SKM-1 treated with dmso at 0.1 percent for 144 hours (cell line): ENCODE measurements at regions not wholly inside any gene's neighbourhood (a gene's known extent, or its start where the extent isn't known, plus 50 kb on each side); places are given as distances from the start of the nearest gene placed in this dataset.

Experiments used
- DNase-seq: peaks from one replicate; lab custom pipeline; 2025; ENCODE audit not compliant: unreplicated experiment; lab: John Stamatoyannopoulos, UW

DNA sequence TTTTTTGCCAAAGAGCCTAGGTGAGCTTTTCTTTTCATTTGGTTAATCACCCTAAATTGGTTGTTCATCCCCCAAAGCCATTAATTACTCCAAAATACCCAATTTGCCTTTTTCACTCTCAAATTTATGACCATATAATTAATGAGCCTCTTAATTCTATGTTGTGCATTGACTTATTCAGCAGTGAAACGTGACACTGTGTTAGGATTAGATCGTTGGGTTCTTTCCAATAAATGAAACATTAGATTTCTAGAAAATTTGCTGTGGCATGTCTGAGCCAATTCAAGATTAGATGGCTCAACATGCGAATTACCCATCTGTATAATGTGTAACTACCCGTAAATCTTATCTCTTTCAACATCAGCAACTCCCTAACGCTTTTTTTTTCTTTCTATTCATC, 273.4 kb downstream of the BMP4 start:
- DNase-seq, result no peak

DNA sequence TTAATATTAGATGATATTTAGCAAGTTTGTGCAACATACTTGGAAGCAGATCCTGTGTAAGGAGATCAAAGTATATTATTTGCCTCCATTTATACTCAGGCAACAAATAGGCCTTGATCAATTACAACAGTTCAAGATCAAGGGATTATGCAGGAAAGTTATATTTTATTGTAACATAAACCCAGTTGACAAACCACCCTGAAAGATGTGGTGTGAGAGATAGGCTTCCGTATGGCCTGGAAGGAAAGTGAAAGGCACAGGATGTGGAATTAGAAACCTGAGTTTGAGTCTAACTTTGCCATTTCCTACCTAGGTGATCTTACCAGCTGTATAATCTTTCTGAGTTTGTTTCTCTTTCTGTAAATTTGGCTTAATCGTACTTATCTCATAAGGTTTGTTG, 284.1 kb downstream of the BMP4 start:
- no peak for DNase-seq

DNA sequence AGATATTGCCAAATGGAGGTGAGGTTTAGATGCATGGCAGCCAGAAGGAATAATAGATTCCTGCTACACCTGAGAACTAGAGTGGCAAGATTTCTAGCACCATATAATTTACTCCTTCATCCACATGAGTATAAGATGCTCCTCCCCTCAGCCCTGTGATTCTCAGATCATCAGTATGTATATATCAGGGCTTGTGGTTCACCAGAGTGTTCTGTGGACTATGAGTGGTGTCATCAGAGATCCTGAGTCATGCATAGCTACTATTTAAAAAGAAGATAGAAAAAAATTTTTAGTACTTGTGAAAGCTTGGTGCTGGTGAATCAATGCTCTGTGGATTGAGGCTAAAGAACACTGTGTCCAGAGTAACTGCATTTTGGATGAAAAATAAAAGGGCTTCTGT, 285.9 kb downstream of the BMP4 start:
- DNase-seq, result no peak

DNA sequence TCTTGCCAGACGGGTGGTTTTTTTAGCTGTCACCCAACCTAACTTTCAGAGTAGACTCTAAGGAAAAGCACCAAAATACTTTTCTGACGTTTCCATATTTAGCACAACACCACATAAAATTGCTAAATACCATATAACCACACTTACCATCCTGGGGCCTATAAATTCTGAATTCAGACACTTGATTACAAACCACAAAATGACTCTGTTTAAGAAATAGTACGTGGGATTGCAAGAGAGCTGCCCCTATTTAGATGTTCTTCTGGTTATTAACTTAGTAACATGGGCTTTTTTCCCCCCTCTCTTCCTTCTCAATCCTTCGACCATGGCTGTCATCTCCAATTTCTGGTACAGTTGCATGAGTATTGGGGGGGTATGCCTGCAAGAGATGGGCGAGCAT, 287.7 kb downstream of the BMP4 start:
- no peak for DNase-seq

DNA sequence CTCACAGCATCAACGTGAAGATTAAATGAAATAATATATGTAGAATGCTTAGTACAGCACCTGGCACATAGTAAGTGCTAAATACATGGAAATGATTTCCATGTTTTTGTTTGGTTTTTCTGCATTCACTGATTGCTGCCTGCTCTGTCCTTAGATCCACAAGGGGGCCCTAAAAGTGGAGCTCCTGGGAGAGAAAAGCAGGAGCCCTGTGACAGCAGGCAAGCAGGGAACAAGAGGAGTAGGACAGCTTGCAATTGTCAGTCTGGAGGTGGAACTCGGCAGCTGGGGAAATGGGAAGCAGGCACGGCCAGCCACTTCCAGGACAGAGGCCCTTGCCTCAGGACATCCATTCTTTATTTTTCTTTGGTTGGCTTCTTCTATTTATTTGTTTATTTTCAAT, 292.9 kb downstream of the BMP4 start:
- DNase-seq, result no peak

DNA sequence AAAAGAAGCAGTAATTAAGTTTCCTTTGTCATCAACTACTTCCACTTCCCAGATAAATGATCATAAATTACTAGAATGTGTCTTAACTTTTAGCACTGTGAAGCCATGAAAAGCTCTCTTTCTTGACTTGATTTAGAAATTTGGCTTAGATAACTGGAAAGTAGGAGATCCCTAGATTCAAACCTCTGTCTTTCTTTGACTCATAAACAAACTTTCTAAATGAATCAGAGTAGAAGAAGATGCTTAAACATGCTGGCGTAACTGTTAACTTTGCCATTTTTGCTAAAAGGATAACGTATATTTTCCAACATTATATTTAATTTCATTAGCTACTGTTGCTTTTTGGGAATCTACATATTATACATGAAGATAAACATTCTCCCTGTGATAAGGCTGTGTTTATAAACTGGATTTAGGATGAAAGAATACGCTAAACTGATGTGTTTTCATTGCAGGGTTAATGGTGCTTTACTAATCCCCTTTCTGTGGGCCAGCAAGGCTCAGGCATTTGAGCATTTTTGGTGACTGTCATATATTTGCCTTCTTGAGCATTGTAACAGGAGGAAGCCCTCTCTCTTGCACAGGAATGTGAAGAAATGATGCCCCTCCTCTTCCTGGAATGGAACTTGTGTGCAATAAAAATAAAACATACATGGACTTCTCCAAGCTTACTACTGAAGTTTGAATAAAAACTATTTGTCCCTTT, 301.4 kb downstream of the BMP4 start:
- DNase-seq, result no peak

DNA sequence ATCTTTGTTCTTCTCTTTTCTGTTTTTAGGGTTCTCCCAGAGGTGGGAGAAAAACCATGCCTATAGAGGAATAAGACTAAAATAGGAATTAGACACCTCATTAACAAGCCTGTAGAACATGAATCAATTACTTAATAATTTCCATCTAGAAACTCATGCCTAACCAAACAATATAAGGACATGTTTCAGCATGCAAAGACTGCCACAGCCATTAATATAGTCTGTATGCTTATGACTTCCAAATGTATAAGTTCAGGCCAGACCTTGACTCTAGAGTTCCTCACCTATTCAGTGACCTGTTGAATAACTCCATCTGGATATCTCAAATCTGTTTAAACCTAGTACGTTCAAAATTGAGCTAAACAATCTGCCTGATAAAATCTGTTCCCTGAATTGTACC, 304.6 kb downstream of the BMP4 start:
- DNase-seq, result no peak

DNA sequence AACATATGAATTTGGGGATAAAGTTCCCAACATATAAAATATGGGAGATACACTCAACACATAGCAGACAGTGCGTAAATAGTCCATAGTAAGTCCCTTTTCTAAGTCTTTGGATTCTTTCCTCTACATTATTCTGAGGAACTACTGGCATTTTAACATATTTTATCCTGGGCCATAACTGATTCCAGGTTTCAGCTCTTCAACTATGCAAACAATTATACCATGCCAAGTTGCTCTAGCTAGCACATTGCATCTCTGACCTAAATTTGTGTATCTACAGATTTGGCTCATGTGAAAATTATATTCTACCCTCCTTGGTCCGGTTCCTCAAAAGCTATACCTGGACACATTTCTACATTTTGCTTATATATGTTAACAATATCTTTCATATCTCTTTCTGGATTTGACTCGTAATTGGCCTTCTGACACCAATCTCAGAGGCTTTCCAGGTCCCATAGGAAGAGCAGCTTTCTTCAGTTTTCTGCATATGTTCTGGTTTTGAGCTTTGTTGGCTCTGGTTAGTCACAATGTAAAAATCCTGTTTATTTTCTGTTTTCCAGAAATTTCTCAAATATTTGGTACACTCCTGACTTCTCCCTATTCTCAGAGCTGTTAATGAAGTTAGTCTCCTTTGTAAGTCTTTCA, 305.4 kb downstream of the BMP4 start:
- DNase-seq, result no peak

DNA sequence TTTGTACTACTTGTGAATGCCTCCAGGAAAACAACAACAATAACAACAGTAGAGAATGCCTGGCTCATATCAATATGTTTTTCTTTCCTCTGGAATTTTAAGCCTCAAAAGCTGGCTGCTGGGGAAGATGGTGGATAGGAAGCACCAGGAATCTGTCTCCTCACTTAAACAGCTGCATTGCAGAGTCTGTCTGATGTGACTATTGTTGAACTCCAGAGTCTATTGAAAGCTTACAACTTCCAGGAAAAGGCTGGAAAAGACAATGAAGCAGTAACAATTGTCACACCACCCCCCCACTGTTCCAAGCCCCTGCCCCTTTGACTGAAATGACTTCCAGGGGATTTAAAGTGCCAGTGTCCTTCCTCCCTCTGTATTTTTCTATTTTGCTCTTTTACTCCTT, 309.7 kb downstream of the BMP4 start:
- no peak for DNase-seq

DNA sequence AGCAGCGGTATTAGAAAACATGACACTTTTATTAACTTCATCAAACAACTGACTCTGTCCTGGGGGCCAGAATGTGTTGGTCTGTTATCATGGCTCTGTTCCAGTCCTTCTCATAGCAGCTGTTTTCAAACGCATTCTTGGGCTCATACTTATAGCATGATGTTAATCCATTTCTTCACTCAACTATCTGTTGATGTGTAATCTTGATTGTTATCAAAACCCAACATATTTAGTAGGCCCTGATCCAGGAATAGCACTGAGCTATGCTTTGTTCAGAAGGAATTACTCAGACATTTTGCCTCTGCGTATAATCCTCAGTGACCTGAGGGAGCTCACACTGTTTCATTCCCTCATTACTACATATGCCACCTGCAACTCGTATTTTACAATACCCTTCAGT, 315.9 kb downstream of the BMP4 start:
- DNase-seq, result no peak

DNA sequence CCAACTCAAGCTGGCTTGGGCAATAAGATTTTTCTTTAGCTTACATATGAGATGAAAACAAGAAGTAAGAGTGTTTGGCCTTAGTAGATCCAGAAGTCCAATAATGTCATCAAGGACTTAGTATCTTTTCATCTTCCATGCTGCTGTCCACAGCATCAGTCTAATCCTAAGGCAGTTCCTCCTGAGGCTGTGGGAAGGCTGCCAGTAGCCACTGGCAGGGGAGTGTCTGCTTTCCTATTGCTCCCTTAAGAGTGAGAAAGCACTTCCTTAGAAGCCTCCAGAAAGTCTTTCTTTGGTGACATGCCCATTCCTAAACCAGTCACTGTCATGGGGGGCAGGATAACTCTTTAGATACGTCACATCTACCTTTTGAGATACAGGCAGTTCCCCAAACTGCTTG, 317.7 kb downstream of the BMP4 start:
- no peak for DNase-seq

DNA sequence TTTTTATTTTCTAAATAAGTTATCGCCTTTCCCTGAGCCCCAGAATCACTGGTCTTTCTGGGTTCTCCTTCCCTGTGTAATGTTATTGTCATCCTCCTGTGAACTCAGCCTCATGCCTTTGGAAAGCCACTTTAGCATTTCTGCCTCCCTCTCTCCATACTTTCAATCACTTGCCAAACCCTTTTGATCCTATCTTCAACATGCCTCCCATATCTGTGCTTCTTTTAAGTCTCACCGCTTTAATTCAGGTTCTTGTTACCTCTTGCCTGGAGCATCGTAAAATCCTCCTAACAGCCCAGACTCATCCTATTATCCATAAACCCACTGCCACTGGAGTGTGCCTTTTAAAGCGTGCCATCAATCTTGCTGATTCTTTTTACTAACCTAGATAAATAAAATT, 321.8 kb downstream of the BMP4 start:
- DNase-seq, result no peak

DNA sequence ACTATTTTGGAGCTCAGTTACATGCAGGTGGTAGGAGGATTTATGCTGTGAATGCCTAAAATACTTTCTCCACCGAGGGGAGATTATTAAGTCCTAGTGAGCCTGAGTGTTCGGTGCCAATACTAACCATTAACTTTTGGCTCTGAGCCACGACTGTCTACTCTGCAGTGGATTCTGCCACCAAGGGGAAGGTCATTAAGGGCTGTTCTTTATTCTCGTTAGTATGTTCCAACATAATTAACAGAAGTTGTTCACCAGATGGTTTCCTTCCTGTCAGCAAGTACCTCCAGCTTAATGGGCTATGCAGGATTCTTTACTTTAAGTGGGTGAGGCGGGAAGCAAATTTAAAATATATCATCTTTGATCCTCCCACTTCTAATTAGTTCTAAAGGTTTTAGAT, 326.3 kb downstream of the BMP4 start:
- no peak for DNase-seq

DNA sequence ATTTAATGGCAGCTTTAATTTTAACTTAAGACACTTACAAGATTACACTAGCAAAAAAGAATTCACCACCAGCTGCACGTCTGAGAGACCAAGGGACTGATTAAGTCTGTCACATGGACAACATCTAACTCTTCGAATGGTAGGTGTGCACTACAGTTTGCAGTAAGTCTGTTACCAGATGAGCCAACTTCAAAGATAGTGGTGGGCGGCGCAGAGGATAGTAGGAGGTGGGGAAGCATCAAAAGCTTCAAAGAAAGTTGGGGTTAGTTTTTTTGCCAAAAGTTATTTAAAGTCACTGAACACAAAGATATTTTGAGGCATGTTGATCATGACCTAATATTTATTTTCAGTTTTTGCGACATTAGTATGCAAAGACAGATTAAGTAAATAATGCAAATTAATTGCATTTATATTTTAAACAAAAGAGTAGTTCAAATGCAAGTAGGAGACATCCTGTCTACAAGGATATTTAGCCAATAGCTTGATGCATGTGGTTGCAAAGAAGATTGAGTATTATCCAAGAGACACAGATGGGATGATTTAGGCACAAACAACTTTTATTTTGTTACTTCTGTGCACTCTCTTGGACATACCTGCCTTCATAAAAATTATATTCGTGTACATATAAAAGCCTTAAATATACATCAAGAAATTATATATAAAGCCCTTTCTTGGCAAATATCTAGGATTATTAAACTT, 327.7 kb downstream of the BMP4 start:
- DNase-seq, result no peak

DNA sequence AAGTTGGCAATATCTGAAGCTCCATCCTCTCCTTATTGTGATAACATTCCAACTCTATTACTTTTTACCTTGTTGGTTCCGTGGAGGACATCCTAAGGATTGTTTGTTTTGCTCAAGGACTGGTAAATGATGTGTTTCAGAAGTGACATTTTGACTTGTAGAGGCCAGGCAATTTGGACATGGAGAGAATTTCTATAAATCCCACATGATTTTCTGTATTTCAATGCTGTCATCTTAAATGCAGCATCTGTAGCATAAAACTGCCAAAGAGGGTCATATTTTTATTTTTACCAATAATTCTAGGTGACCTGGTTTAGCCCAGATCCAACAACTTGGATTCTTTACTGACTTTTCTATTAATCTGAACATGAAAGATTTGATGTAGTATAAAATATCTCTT, 328.4 kb downstream of the BMP4 start:
- DNase-seq, result no peak

DNA sequence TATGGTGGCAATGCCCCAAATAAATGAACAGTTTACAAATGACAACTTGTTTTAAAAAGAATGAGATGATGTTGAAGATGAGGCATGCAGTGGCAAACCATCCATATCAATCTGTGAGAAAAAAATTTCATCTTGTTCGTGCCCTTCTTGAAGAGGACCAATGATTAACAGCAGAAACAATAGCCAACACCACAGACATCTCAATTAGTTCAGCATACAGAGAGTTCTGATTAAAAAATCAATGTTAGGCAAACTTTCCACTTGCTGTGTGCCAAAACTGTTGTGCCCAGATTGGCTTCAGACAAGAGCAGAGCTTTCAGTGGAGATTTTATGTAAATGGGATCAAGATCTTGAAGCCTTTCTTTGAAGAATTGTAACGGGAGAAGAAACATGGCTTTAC, 329.9 kb downstream of the BMP4 start:
- no peak for DNase-seq

DNA sequence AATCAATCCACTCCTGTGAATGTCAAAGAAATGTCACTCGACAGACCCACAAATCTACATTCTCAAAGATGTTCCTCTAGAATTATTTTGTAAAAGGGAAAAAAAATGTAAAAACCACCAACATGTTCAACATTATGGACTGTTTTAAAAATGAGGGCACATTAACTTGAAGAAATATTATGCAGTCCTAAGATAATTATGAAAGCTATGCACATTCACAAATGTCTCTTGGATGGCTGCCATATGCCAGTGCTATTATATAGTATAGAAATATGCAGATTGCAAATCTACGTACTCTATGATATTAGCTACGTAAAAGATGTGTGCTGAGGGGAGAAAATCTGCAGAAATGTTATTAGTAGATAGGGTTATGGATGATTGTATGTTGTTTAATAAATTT, 334.2 kb downstream of the BMP4 start:
- no peak for DNase-seq

DNA sequence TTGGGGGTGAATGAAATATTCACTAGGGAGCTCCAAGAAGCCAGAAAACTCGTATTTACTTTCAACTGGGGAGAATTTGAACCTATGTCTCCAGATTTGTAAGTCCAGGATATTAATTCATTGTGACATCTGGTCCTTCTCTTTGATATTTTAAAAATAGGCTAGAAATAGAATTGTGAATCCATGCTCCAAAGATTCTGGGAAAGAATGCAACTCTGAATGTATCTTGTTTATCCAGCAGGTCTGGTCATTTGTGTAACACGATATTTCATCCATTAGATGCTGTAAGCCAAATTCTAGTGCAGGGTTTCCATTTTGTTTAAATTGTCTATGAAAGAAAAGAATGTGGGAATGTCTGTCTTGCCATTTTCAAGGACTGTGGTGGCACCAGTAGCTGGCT, 334.7 kb downstream of the BMP4 start:
- no peak for DNase-seq

DNA sequence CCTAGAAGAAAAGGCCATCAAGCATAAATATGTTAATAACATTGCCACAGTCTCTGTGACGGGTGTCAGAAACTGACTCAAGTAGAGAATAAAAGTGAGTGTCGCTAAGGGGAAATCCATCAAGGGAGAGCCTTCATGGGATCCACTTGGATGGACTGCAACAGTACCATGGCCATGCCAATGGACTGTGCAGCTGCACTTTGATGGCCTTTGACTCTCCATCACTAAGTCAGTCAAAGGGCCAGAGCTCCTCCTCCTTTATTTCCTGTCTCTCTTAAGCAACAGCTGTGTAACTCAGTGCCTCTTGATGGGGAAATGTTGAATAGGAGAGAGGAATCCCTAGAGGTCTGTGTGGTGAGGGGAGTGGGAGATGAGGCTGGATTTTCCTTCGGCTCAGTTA, 335.2 kb downstream of the BMP4 start:
- no peak for DNase-seq

DNA sequence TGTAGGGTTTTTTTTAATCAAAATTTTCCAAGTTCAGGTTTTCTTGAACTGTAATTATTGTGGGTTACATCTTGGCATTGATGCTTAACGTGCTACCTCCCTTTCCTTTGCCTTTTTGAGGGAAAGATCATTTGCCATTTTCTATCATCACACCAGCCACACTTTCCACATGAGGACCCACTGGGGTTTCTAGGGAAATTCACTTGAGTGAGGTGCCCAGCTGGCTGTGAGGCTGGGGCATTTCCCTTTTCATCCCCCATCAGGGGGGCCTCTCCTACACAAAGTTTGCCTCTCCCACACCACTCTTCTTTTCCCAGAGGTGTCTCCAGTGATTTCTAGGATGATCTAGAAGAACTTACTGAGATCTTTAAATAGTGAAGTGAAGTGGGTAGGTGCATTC, 335.7 kb downstream of the BMP4 start:
- no peak for DNase-seq

DNA sequence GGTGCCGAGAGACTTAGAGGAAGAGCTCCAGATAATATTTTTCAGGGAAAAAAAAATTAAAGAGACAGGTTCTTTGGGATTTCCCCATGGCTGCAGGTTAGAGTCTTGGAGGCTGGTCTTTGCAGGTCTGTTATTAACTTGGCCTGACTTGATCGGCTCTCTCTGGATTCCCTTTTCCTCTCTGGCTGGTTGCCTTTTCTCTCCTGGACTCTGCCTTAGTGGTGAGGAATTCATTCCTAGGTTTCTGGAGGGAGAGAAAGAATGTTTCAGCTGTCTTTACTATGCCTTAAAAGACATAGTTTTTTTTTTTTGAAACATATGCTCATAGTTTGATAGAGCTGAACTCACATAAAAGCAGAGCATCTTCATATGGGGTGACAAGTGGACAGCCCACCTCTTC, 336.3 kb downstream of the BMP4 start:
- DNase-seq, result no peak

DNA sequence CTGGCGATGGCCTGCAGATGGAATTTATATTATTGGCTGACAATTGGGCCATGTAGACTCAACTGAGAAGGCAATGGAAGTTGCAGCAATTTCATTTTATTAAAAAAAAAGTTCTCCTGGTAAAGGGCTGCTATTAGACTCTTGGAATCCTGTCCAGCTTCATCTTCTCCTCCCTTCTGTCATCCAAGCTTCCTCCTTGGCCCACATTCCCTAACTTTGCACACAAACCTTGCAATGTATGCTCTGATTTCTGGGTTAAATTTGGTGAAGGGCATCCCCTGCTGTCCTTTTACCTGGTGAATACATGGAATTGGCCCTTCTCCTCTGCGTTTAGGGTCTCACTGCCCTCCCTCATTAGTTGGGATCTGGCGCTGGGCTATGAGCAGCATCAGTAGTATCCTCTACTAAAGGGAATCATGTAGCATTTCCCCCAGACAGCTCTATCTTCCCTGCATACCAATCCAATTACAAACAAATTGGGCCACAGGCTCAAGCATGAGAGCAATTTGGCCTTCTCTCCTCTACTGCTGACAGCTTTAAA, 336.9 kb downstream of the BMP4 start:
- DNase-seq, result no peak
